HepG2 (cell line): ENCODE measurements at regions not wholly inside any gene's neighbourhood (a gene's known extent, or its start where the extent isn't known, plus 50 kb on each side); places are given as distances from the start of the nearest gene placed in this dataset.

Experiments used
- ATAC-seq: fragments of 200-7000 bp; cut with Tn5 transposase; 3 replicates; pipeline ENCODE4 v1.9.1; 2020; ENCODE audit warnings: mild to moderate bottlenecking, moderate library complexity
- BruUV-seq: library from RNA; stranded (reverse); fragments of 400-500 nt; replicated peaks from 2 replicates; lab custom pipeline; 2021; lab: Mats Ljungman, UMichigan
- CTCF ChIA-PET: fragments of 300-600 bp; formaldehyde crosslinking; extraction: SDS; loops from one replicate; lab custom pipeline; 2021; ENCODE audit warnings: low total read pairs, inconsistent platforms, low intra/inter-chr PET ratio; lab: Yijun Ruan, JAX
- POLR2A ChIA-PET: fragments of 350-600 bp; sonication (Branson Sonifier 250); formaldehyde crosslinking; loops from one replicate; lab custom pipeline; 2020; ENCODE audit warnings: antibody characterized with exemption, inconsistent platforms; lab: Yijun Ruan, JAX
- DNase-seq: peaks from one replicate; pipeline ENCODE4 v3.0.0-alpha.2; 2015; ENCODE audit warnings: low spot score
- FAIRE-seq: peaks from 3 replicates; lab custom pipeline; 2011; peaks lifted over from hg19 to GRCh38; lab: Jason Lieb, UNC
- H2AFZ ChIP-seq: one replicate; pipeline ENCODE4 v1.6.1; 2011; ENCODE audit warnings: low read length, inconsistent platforms
- H3K27ac ChIP-seq: fragments of 300-600 bp; 3 replicates; pipeline ENCODE4 v1.8.0; 2011; ENCODE audit warnings: mixed run types, mild to moderate bottlenecking, mixed read lengths, low read length, inconsistent platforms; ENCODE audit not compliant: insufficient read depth; ENCODE audit errors: extremely low read length
- H3K27me3 ChIP-seq, 2 experiments: fragments of 200-600 bp in 1 of 2; 2 replicates in 1 of 2; 3 replicates in 1 of 2; pipeline versions ENCODE4 v1.6.0 to v1.8.0; 2011; ENCODE audit warnings: low read length in 2 of 2, mild to moderate bottlenecking in 2 of 2, moderate library complexity in 2 of 2, inconsistent platforms in 1 of 2; ENCODE audit not compliant: insufficient read depth in 2 of 2, control insufficient read depth in 1 of 2
- H3K36me3 ChIP-seq, 2 experiments: fragments of 200-600 bp in 1 of 2; replicated peaks in 1 of 2; 2 replicates in 1 of 2; 3 replicates in 1 of 2; pipeline versions ENCODE4 v1.5.1 to v1.8.0; 2011; ENCODE audit warnings: low read length in 2 of 2, inconsistent platforms in 1 of 2; ENCODE audit not compliant: insufficient read depth in 2 of 2, control insufficient read depth in 1 of 2
- H3K4me1 ChIP-seq: 2 replicates; pipeline ENCODE4 v1.5.1; 2012; ENCODE audit warnings: low read length, inconsistent platforms; ENCODE audit not compliant: insufficient read depth
- H3K4me2 ChIP-seq: 2 replicates; pipeline ENCODE4 v1.6.0; 2011; ENCODE audit warnings: low read depth, low read length, inconsistent platforms
- H3K4me3 ChIP-seq, 3 experiments: fragments of 200-600 bp in 1 of 3; sonication (generic), shearing (Covaris generic) in 1 of 3; replicated peaks in 1 of 3; 2 replicates each; pipeline ENCODE4 v1.5.1; 2011 to 2016; ENCODE audit warnings: low read length in 3 of 3, inconsistent platforms in 2 of 3, low read depth in 2 of 3, mild to moderate bottlenecking in 2 of 3, control low read depth in 1 of 3, mixed read lengths in 1 of 3; ENCODE audit not compliant: insufficient read depth in 1 of 3
- H3K79me2 ChIP-seq: one replicate; pipeline ENCODE4 v1.6.1; 2011; ENCODE audit warnings: low read length, inconsistent platforms; ENCODE audit not compliant: insufficient read depth
- H3K9ac ChIP-seq: 2 replicates; pipeline ENCODE4 v1.6.0; 2011; ENCODE audit warnings: mild to moderate bottlenecking, low read depth, low read length, inconsistent platforms; ENCODE audit not compliant: insufficient read depth
- H3K9me3 ChIP-seq: 2 replicates; pipeline ENCODE4 v1.5.1; 2012; ENCODE audit warnings: mild to moderate bottlenecking, low read length
- H4K20me1 ChIP-seq: 2 replicates; pipeline ENCODE4 v1.6.0; 2011; ENCODE audit warnings: inconsistent platforms, mild to moderate bottlenecking, low read length, moderate library complexity; ENCODE audit not compliant: insufficient read depth
- ARID3A ChIP-seq: IDR thresholded peaks from 2 replicates; pipeline ENCODE4 v1.6.1; 2012; ENCODE audit warnings: low read depth, low read length, improper control_type of control experiment
- ARNTL ChIP-seq: sonication (generic); formaldehyde crosslinking; IDR thresholded peaks from 2 replicates; pipeline ENCODE4 v1.4.0; 2020; ENCODE audit warnings: mild to moderate bottlenecking, missing genetic modification reagents
- EEA1 ChIP-seq: sonication (generic); formaldehyde crosslinking; IDR thresholded peaks from 2 replicates; pipeline ENCODE4 v1.5.1; 2020; ENCODE audit warnings: mild to moderate bottlenecking, missing genetic modification reagents, borderline replicate concordance
- ERF ChIP-seq: IDR thresholded peaks from 2 replicates; pipeline ENCODE4 v1.6.1; 2018; ENCODE audit warnings: missing biosample characterization, missing genetic modification reagents
- FOXP4 ChIP-seq: sonication (generic); formaldehyde crosslinking; IDR thresholded peaks from 2 replicates; pipeline ENCODE4 v1.4.0; 2020; ENCODE audit warnings: missing genetic modification reagents
- GLI4 ChIP-seq: sonication (generic); formaldehyde crosslinking; IDR thresholded peaks from 2 replicates; pipeline ENCODE4 v1.5.1; 2020; ENCODE audit warnings: missing genetic modification reagents, mild to moderate bottlenecking, moderate library complexity, borderline replicate concordance
- HBP1 ChIP-seq: IDR thresholded peaks from 2 replicates; pipeline ENCODE4 v1.6.1; 2016; ENCODE audit warnings: low read depth, control low read depth
- IRF9 ChIP-seq: sonication (generic); formaldehyde crosslinking; IDR thresholded peaks from 2 replicates; pipeline ENCODE4 v1.8.0; 2022; ENCODE audit warnings: missing genetic modification reagents, mild to moderate bottlenecking, borderline replicate concordance
- PCBP1 ChIP-seq: fragments of 200-400 bp; formaldehyde crosslinking; IDR thresholded peaks from 2 replicates; pipeline ENCODE4 v1.6.1; 2017; ENCODE audit warnings: mild to moderate bottlenecking, low read depth, low read length, borderline replicate concordance
- RXRB ChIP-seq: IDR thresholded peaks from 2 replicates; pipeline ENCODE4 v1.6.1; 2016; ENCODE audit warnings: borderline replicate concordance, missing genetic modification reagents, missing compliant biosample characterization
- TSC22D2 ChIP-seq: sonication (generic); formaldehyde crosslinking; IDR thresholded peaks from 2 replicates; pipeline ENCODE4 v1.5.1; 2020; ENCODE audit warnings: missing genetic modification reagents, mild to moderate bottlenecking, borderline replicate concordance
- ZBTB34 ChIP-seq: sonication (generic); formaldehyde crosslinking; IDR thresholded peaks from 2 replicates; pipeline ENCODE4 v1.8.0; 2022; ENCODE audit warnings: mild to moderate bottlenecking, missing genetic modification reagents
- ZFP82 ChIP-seq: sonication (generic); formaldehyde crosslinking; IDR thresholded peaks from 2 replicates; pipeline ENCODE4 v1.5.1; 2020; ENCODE audit warnings: mild to moderate bottlenecking, missing genetic modification reagents, borderline replicate concordance
- ZNF75D ChIP-seq: sonication (generic); formaldehyde crosslinking; IDR thresholded peaks from 2 replicates; pipeline ENCODE4 v1.8.1; 2023; ENCODE audit warnings: missing genetic modification reagents, mild to moderate bottlenecking, borderline replicate concordance
- ZNF766 ChIP-seq: sonication (generic); formaldehyde crosslinking; IDR thresholded peaks from 2 replicates; pipeline ENCODE4 v1.5.0; 2020; ENCODE audit warnings: missing genetic modification reagents, borderline replicate concordance
- WGBS: methylation state at CpG from one replicate; pipeline ENCODE4 v1.1.6; 2017; ENCODE audit warnings: low lambda C conversion rate; 5-methylcytosine and 5-hydroxymethylcytosine counted together
- in situ Hi-C: cut with HindIII; loops from 2 replicates; pipeline ENCODE4 v1.10.0; 2017; ENCODE audit warnings: low pct_unique_long_range_greater_than_20kb; ENCODE audit not compliant: extremely low pct_ligation_motif_present
- intact Hi-C: fragments of 100-400 bp; cut with micrococcal nuclease; formaldehyde crosslinking; loops from one replicate; pipeline ENCODE4 v1.10.0; 2022; ENCODE audit not compliant: unreplicated experiment

GRCh38 chr5:110872200-110872599, 133.4 kb downstream of the SLC25A46 start (continued):
- TF ChIP-seq PCBP1 (no peak), FOXP4 (CRISPR knock-in tag) (no peak), ZBTB34 (CRISPR knock-in tag) (no peak)

- H3K9me3 ChIP-seq: no peaks in the 10 kb centered on the region
- no peak for FAIRE-seq
- no peaks in the 10 kb centered on the region for H3K79me2 ChIP-seq
- WGBS: 0% methylated on average over 1 of the region's 7 CpGs
- no peak for ATAC-seq
- no peak for DNase-seq
- H3K36me3 ChIP-seq: no peaks in the 10 kb centered on the region
- POLR2A ChIA-PET: no interaction called here
- in situ Hi-C loops: no loop called here
- BruUV-seq: no TSS peak
- no peak overlapping the region for H2AFZ ChIP-seq
- no peak overlapping the region for H3K4me2 ChIP-seq
- H3K4me1 ChIP-seq: no peaks in the 10 kb centered on the region
- CTCF ChIA-PET: no interaction called here
- no peak overlapping the region for H3K9ac ChIP-seq
- intact Hi-C loops: no loop called here
- H3K27me3 ChIP-seq: no peaks in the 10 kb centered on the region
- no peak overlapping the region for H3K27ac ChIP-seq
- no peak overlapping the region for H3K4me3 ChIP-seq
- H4K20me1 ChIP-seq: no peaks in the 10 kb centered on the region
- TF ChIP-seq ERF (CRISPR knock-in tag): no peak
- no peak for TF ChIP-seq EEA1 (CRISPR knock-in tag)
- TF ChIP-seq TSC22D2 (CRISPR knock-in tag): no peak
- TF ChIP-seq HBP1 (CRISPR knock-in tag): no peak
- TF ChIP-seq ARNTL: no peak
- no peak for TF ChIP-seq ARID3A
- no peak for TF ChIP-seq ZNF75D (CRISPR knock-in tag)
- TF ChIP-seq ZFP82 (CRISPR knock-in tag): no peak
- TF ChIP-seq ZNF766: no peak
- TF ChIP-seq RXRB (CRISPR knock-in tag): no peak
- TF ChIP-seq IRF9 (CRISPR knock-in tag): no peak
- no peak for TF ChIP-seq GLI4 (CRISPR knock-in tag)
Observed at GRCh38 chr5:110872963-110873362, 134.2 kb downstream of the SLC25A46 start.
